Endothelial cell of umbilical vein (primary cell): ENCODE measurements at regions not wholly inside any gene's neighbourhood (a gene's known extent, or its start where the extent isn't known, plus 50 kb on each side); places are given as distances from the start of the nearest gene placed in this dataset.

ENCODE experiments used
- BruUV-seq: library from RNA; stranded (reverse); fragments of 400-500 nt; replicated peaks from 2 replicates; lab custom pipeline; 2021; lab: Mats Ljungman, UMichigan
- CTCF ChIA-PET: fragments of 300-600, 350-600 bp; sonication (Branson Sonifier 250); formaldehyde crosslinking; loops from one replicate; lab custom pipeline; 2021; ENCODE audit warnings: antibody characterized with exemption, inconsistent platforms; lab: Charles Lee
- POLR2A ChIA-PET: fragments of 300-600, 350-600 bp; sonication (Branson Sonifier 250); formaldehyde crosslinking; loops from one replicate; lab custom pipeline; 2021; ENCODE audit warnings: antibody characterized with exemption, inconsistent platforms; lab: Charles Lee
- DNase-seq: peaks from one replicate; pipeline ENCODE4 v3.0.0-alpha.2; 2011; ENCODE audit warnings: low read depth, low spot score
- FAIRE-seq: peaks from 2 replicates; lab custom pipeline; 2011; peaks lifted over from hg19 to GRCh38; lab: Jason Lieb, UNC
- H2AFZ ChIP-seq: 2 replicates; pipeline ENCODE4 v1.6.0; 2012; ENCODE audit warnings: low read depth, low read length, control low read depth, inconsistent platforms
- H3K27ac ChIP-seq: 2 replicates; pipeline ENCODE4 v1.5.1; 2011; ENCODE audit warnings: low read depth, mild to moderate bottlenecking, control low read depth, low read length, moderate library complexity; ENCODE audit not compliant: insufficient read depth
- H3K27me3 ChIP-seq, 2 experiments: 2 replicates each; pipeline versions ENCODE4 v1.6.0 to v1.6.1; 2011; ENCODE audit warnings: low read length in 2 of 2, mixed read lengths in 1 of 2; ENCODE audit not compliant: control insufficient read depth in 2 of 2, insufficient read depth in 2 of 2
- H3K36me3 ChIP-seq, 2 experiments: 2 replicates in 1 of 2; 3 replicates in 1 of 2; pipeline ENCODE4 v1.5.1; 2011; ENCODE audit warnings: low read length in 2 of 2, mild to moderate bottlenecking in 1 of 2, moderate library complexity in 1 of 2; ENCODE audit not compliant: control insufficient read depth in 2 of 2, insufficient read depth in 2 of 2; ENCODE audit errors: extremely low read depth in 1 of 2
- H3K4me1 ChIP-seq: 3 replicates; pipeline ENCODE4 v1.5.1; 2011; ENCODE audit warnings: mild to moderate bottlenecking, low read length; ENCODE audit not compliant: control insufficient read depth, insufficient read depth; ENCODE audit errors: extremely low read depth
- H3K4me2 ChIP-seq: 2 replicates; pipeline ENCODE4 v1.6.1; 2011; ENCODE audit warnings: low read length, control low read depth, mixed read lengths; ENCODE audit not compliant: insufficient read depth
- H3K4me3 ChIP-seq, 3 experiments: fragments of 200-600 bp in 1 of 3; sonication (generic), shearing (Covaris generic) in 1 of 3; replicated peaks in 1 of 3; 2 replicates each; pipeline ENCODE4 v1.5.1; 2011 to 2016; ENCODE audit warnings: control low read depth in 3 of 3, low read length in 3 of 3, mild to moderate bottlenecking in 2 of 3, inconsistent platforms in 1 of 3, low read depth in 1 of 3, moderate library complexity in 1 of 3; ENCODE audit not compliant: insufficient read depth in 1 of 3
- H3K79me2 ChIP-seq: 2 replicates; pipeline ENCODE4 v1.6.0; 2012; ENCODE audit warnings: low read length, inconsistent platforms; ENCODE audit not compliant: control insufficient read depth, insufficient read depth
- H3K9ac ChIP-seq: replicated peaks from 2 replicates; pipeline ENCODE3; 2011; ENCODE audit warnings: low read length, control low read depth; ENCODE audit not compliant: insufficient read depth; ENCODE audit errors: extremely low read depth
- H3K9me1 ChIP-seq: replicated peaks from 3 replicates; pipeline ENCODE4 v1.6.0; 2011; ENCODE audit warnings: mild to moderate bottlenecking, low read length; ENCODE audit not compliant: control insufficient read depth, insufficient read depth; ENCODE audit errors: extremely low read depth
- H3K9me3 ChIP-seq: replicated peaks from 2 replicates; pipeline ENCODE4 v1.5.1; 2012; ENCODE audit warnings: low read length, inconsistent platforms; ENCODE audit not compliant: control insufficient read depth, insufficient read depth
- H4K20me1 ChIP-seq: replicated peaks from 2 replicates; pipeline ENCODE3; 2011; ENCODE audit warnings: mild to moderate bottlenecking, low read length; ENCODE audit not compliant: control insufficient read depth, insufficient read depth; ENCODE audit errors: extremely low read depth
- EZH2 ChIP-seq: IDR thresholded peaks from 2 replicates; pipeline ENCODE4 v1.6.1; 2012; ENCODE audit warnings: borderline replicate concordance, low read depth, mild to moderate bottlenecking, moderate library complexity, low read length, inconsistent platforms; ENCODE audit not compliant: severe bottlenecking
- FOS ChIP-seq: IDR thresholded peaks from 2 replicates; pipeline ENCODE4 v1.6.1; 2011; ENCODE audit warnings: mild to moderate bottlenecking, low read length, moderate library complexity, borderline replicate concordance; ENCODE audit not compliant: insufficient read depth
- GATA2 ChIP-seq: IDR thresholded peaks from 2 replicates; pipeline ENCODE4 v1.7.0; 2011; ENCODE audit warnings: low read depth, mild to moderate bottlenecking, moderate library complexity, mixed read lengths, low read length; ENCODE audit not compliant: insufficient read length, insufficient read depth
- JUN ChIP-seq: IDR thresholded peaks from 2 replicates; pipeline ENCODE4 v1.6.1; 2011; ENCODE audit warnings: borderline replicate concordance, low read depth; ENCODE audit not compliant: insufficient read length, insufficient read depth
- MYC ChIP-seq: IDR thresholded peaks from one replicate; pipeline ENCODE4 v1.6.1; 2011; ENCODE audit warnings: mild to moderate bottlenecking, low read depth, low read length
- POLR2A ChIP-seq: IDR thresholded peaks from 2 replicates; pipeline ENCODE4 v1.6.1; 2012; ENCODE audit warnings: low read depth, mild to moderate bottlenecking, control low read depth, low read length
- POLR2AphosphoS5 ChIP-seq: IDR thresholded peaks from 2 replicates; pipeline ENCODE4 v1.6.1; 2012; ENCODE audit warnings: low read depth, mild to moderate bottlenecking, control low read depth, low read length, moderate library complexity; ENCODE audit not compliant: insufficient read depth
- dilution Hi-C: fragments of 300-500 bp; cut with MboI; formaldehyde crosslinking; loops from one replicate; pipeline ENCODE4 v1.15.0; 2019; ENCODE audit warnings: low sequenced_read_pairs; ENCODE audit not compliant: extremely low pct_ligation_motif_present
- intact Hi-C: fragments of 100-400 bp; cut with micrococcal nuclease; formaldehyde crosslinking; loops from one replicate; pipeline ENCODE4 v1.10.0; 2022
- TF ChIP-seq, protein P1 (sequence below), 2 donors: IDR thresholded peaks; 1 replicate in 1 of 2; 2 replicates in 1 of 2; pipeline ENCODE4 v1.5.1; 2011; ENCODE audit warnings: low read length in 2 of 2, mild to moderate bottlenecking in 2 of 2, moderate library complexity in 2 of 2, control low read depth in 1 of 2, inconsistent platforms in 1 of 2, low read depth in 1 of 2; ENCODE audit not compliant: insufficient read depth in 1 of 2; ENCODE audit errors: extremely low read depth in 1 of 2
- TF ChIP-seq, protein P2 (sequence below): IDR thresholded peaks from 2 replicates; pipeline ENCODE4 v1.6.1; 2011; ENCODE audit not compliant: insufficient read depth, insufficient read length

DNA sequence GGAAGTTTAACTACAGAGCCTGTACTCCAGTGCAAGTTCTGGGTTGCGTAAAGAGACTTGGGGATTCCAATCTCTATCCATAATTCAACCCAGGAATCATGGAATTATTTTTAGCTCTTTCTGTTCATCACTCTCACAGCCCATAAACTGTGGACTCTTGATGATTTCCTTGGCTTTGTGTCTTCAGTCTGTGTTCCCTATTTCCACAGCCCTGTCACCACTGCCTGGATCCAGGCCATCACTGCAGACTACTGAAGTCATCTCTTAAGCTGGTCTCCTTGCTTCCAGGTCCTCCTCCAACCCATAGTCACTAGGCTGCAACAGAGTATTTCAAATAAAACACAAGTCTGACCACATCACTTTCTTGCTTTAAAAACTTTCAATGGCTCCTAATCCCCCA lies 211.7 kb downstream of the PLK2 start:
- no peak for TF ChIP-seq JUN
- TF ChIP-seq, protein P1, sequence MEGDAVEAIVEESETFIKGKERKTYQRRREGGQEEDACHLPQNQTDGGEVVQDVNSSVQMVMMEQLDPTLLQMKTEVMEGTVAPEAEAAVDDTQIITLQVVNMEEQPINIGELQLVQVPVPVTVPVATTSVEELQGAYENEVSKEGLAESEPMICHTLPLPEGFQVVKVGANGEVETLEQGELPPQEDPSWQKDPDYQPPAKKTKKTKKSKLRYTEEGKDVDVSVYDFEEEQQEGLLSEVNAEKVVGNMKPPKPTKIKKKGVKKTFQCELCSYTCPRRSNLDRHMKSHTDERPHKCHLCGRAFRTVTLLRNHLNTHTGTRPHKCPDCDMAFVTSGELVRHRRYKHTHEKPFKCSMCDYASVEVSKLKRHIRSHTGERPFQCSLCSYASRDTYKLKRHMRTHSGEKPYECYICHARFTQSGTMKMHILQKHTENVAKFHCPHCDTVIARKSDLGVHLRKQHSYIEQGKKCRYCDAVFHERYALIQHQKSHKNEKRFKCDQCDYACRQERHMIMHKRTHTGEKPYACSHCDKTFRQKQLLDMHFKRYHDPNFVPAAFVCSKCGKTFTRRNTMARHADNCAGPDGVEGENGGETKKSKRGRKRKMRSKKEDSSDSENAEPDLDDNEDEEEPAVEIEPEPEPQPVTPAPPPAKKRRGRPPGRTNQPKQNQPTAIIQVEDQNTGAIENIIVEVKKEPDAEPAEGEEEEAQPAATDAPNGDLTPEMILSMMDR (IDR thresholded peaks at IDR 0.05; ENCODE audit: extremely low read depth in 1 of 2, insufficient read depth in 1 of 2, low read depth in 1 of 2, low read length in 2 of 2) = no peak
- CTCF ChIA-PET = interaction anchor here (1.6 kb wide), 1 partner anchor 10 kb away, joined by 3 read pairs; no protein-coding TSS in a partner anchor
- intact Hi-C loops (no loop called here), dilution Hi-C loops (no loop called here)
- POLR2A ChIA-PET = no interaction called here
- Histone ChIP-seq H3K4me3 (no peak overlapping the region), H3K4me2 (no peak overlapping the region), H4K20me1 (no peaks in the 10 kb centered on the region), H3K9me1 (no peaks in the 10 kb centered on the region), H3K9me3 (no peaks in the 10 kb centered on the region), H2AFZ (no peak overlapping the region), H3K27me3 (no peaks in the 10 kb centered on the region), H3K79me2 (no peaks in the 10 kb centered on the region), H3K9ac (no peak overlapping the region), H3K36me3 (no peaks in the 10 kb centered on the region), H3K27ac (no peak overlapping the region), H3K4me1 (peaks cover 37% of the 10 kb centered on the region)
- FAIRE-seq = no peak
- no TSS peak for BruUV-seq
- DNase-seq = no peak

DNA sequence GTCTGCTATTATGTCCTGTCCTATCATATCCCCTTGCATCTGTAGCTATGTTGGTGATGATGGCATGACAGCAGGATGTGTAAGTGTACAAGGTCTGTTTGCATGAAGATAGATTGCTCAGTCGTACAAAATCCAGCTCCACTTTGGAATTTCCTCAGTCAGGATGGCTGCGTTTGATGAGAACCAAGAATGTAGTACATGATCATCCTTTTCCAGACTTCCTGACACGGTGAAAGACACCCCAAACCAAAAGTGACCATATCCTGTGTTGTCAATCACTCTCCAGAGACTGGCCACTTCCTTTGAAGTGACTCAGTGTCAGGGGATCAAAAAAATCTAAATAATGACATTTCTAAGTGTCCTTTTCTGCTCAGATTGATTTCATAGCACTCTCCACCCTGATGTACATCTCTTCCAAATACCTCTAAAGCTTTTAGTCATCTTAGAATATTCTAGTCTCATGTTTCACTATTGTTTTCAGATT lies 213.4 kb downstream of the PLK2 start:
- no TSS peak for BruUV-seq
- DNase-seq (peak; percentile 51), FAIRE-seq (peak; percentile 74)
- no peaks in the 10 kb centered on the region for H4K20me1 ChIP-seq
- no peaks in the 10 kb centered on the region for H3K79me2 ChIP-seq
- ChIA-PET POLR2A (interaction anchor here (0.6 to 1.3 kb wide), 2 partner anchors 214 to 411 kb away, joined by 3 to 8 read pairs; partner anchors contain the start of gene PLK2), CTCF (interaction anchor here (0.8 to 3.4 kb wide), 10 partner anchors 11 to 468 kb away, joined by 3 to 26 read pairs (median 4); no protein-coding TSS in a partner anchor)
- H3K9ac ChIP-seq = no peak overlapping the region
- H3K4me3 ChIP-seq = no peak overlapping the region
- peaks cover 54% of the 10 kb centered on the region for H3K4me1 ChIP-seq
- no peaks in the 10 kb centered on the region for H3K9me3 ChIP-seq
- intact Hi-C loops = loop anchor here (2.0 kb wide), 1 partner anchor 228 kb away; no protein-coding TSS in a partner anchor
- no peaks in the 10 kb centered on the region for H3K27me3 ChIP-seq
- peak overlapping the region; percentile 77 for H3K27ac ChIP-seq
- H3K9me1 ChIP-seq = no peaks in the 10 kb centered on the region
- TF ChIP-seq POLR2AphosphoS5 (no peak), FOS (peak; percentile 51), POLR2A (no peak), EZH2 (no peak), GATA2 (peak; percentile 43), JUN (peak; percentile 29), MYC (no peak)
- TF ChIP-seq, protein P1 (IDR thresholded peaks at IDR 0.05; ENCODE audit: extremely low read depth in 1 of 2, insufficient read depth in 1 of 2, low read depth in 1 of 2, low read length in 2 of 2) = no peak
- TF ChIP-seq, protein P2, sequence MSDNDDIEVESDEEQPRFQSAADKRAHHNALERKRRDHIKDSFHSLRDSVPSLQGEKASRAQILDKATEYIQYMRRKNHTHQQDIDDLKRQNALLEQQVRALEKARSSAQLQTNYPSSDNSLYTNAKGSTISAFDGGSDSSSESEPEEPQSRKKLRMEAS = no peak
- dilution Hi-C loops = no loop called here
- H3K36me3 ChIP-seq = no peaks in the 10 kb centered on the region
- H2AFZ ChIP-seq = peak overlapping the region; percentile 52
- peak overlapping the region; percentile 76 for H3K4me2 ChIP-seq
